Esophagus muscularis mucosa (tissue), 4 donors: ENCODE measurements at regions not wholly inside any gene's neighbourhood (a gene's known extent, or its start where the extent isn't known, plus 50 kb on each side); places are given as distances from the start of the nearest gene placed in this dataset.

Experiments
- EP300 ChIP-seq: sonication (generic); formaldehyde crosslinking; IDR thresholded peaks from one replicate; pipeline ENCODE4 v1.6.1; 2017; ENCODE audit warnings: antibody characterized with exemption
- POLR2AphosphoS5 ChIP-seq, 2 donors: sonication (generic); formaldehyde crosslinking; IDR thresholded peaks; one replicate each; pipeline ENCODE4 v1.6.1; 2017; ENCODE audit warnings: antibody characterized with exemption in 2 of 2
- TF ChIP-seq, protein P1 (sequence below), 3 experiments: fragments of 200-600 bp in 2 of 3; fragments of 450-650 bp in 1 of 3; sonication (generic) in 2 of 3; IDR thresholded peaks; one replicate each; pipeline ENCODE4 v1.5.1; 2017 to 2019; ENCODE audit warnings: antibody characterized with exemption in 3 of 3, mild to moderate bottlenecking in 2 of 3, moderate library complexity in 1 of 3

DNA sequence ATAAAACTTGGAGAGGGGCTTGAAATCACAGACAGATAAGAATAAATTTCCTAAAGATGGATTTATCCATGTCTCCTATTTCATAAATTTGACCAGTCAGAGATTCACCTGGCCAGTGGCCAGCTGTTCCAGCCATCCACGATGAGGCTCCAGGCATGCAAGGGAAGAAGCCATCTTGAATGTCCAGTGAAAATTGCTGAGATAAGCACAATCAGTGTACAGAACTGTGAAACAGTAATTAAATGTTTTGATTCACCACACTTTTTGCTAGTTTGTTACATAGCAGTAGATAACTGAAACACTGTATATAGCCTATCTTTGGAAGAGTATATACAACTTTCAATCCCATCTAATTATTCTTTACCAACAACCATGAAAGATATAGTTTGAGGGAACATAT, 163.5 kb downstream of the HINT1 start:
- TF ChIP-seq EP300 (no peak), POLR2AphosphoS5 (IDR thresholded peaks at IDR 0.05) (no peak)
- TF ChIP-seq, protein P1, sequence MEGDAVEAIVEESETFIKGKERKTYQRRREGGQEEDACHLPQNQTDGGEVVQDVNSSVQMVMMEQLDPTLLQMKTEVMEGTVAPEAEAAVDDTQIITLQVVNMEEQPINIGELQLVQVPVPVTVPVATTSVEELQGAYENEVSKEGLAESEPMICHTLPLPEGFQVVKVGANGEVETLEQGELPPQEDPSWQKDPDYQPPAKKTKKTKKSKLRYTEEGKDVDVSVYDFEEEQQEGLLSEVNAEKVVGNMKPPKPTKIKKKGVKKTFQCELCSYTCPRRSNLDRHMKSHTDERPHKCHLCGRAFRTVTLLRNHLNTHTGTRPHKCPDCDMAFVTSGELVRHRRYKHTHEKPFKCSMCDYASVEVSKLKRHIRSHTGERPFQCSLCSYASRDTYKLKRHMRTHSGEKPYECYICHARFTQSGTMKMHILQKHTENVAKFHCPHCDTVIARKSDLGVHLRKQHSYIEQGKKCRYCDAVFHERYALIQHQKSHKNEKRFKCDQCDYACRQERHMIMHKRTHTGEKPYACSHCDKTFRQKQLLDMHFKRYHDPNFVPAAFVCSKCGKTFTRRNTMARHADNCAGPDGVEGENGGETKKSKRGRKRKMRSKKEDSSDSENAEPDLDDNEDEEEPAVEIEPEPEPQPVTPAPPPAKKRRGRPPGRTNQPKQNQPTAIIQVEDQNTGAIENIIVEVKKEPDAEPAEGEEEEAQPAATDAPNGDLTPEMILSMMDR (IDR thresholded peaks at IDR 0.05) = no peak
